K562 (cell line): ENCODE measurements at regions not wholly inside any gene's neighbourhood (a gene's known extent, or its start where the extent isn't known, plus 50 kb on each side); places are given as distances from the start of the nearest gene placed in this dataset.

Experiments used
- ATAC-seq: fragments of 200-7000 bp; cut with Tn5 transposase; 3 replicates; pipeline ENCODE4 v1.9.1; 2020; ENCODE audit warnings: moderate library complexity
- BruUV-seq: library from RNA; stranded (reverse); fragments of 400-500 nt; replicated peaks from 2 replicates; lab custom pipeline; 2021; lab: Mats Ljungman, UMichigan
- CTCF ChIA-PET: fragments of 300-600 bp; formaldehyde crosslinking; extraction: SDS; loops from one replicate; lab custom pipeline; 2021; ENCODE audit warnings: low intra/inter-chr PET ratio; lab: Yijun Ruan, JAX
- POLR2A ChIA-PET: fragments of 300-600, 350-650 bp; sonication (Branson Sonifier 250); formaldehyde crosslinking; extraction: SDS; loops from one replicate; lab custom pipeline; 2021; ENCODE audit warnings: antibody characterized with exemption, inconsistent platforms; lab: Yijun Ruan, JAX
- DNase-seq, 4 experiments: peaks; one replicate each; pipeline versions ENCODE4 v3.0.0 to v3.0.0-alpha.2; 2011 to 2018; ENCODE audit warnings: low spot score in 3 of 4, mixed read lengths in 3 of 4; ENCODE audit errors: extremely low read depth in 1 of 4
- FAIRE-seq: peaks from 2 replicates; lab custom pipeline; 2011; peaks lifted over from hg19 to GRCh38; lab: Jason Lieb, UNC
- H2AFZ ChIP-seq: 2 replicates; pipeline ENCODE4 v1.6.0; 2011; ENCODE audit warnings: low read depth, low read length, control low read depth, inconsistent platforms
- H3K27ac ChIP-seq: fragments of 200-600 bp; 3 replicates; pipeline ENCODE4 v1.8.0; 2011; ENCODE audit warnings: low read depth, mild to moderate bottlenecking, control low read depth, inconsistent platforms, low read length, moderate library complexity, mixed read lengths; ENCODE audit errors: extremely low read depth
- H3K27me3 ChIP-seq, 2 experiments: fragments of 300-600 bp in 1 of 2; 2 replicates in 1 of 2; 3 replicates in 1 of 2; pipeline versions ENCODE4 v1.6.0 to v1.8.0; 2011; ENCODE audit warnings: inconsistent platforms in 2 of 2, low read length in 2 of 2, mild to moderate bottlenecking in 1 of 2, mixed read lengths in 1 of 2, moderate library complexity in 1 of 2; ENCODE audit not compliant: control insufficient read depth in 2 of 2, insufficient read depth in 2 of 2
- H3K36me3 ChIP-seq: fragments of 300-600 bp; 3 replicates; pipeline ENCODE4 v1.8.0; 2011; ENCODE audit warnings: mild to moderate bottlenecking, low read length, inconsistent platforms; ENCODE audit not compliant: control insufficient read depth, insufficient read depth
- H3K4me1 ChIP-seq, 2 experiments: fragments of 200-600 bp in 1 of 2; replicated peaks in 1 of 2; 2 replicates in 1 of 2; 3 replicates in 1 of 2; pipeline versions ENCODE4 v1.5.1 to v1.8.0; 2011; ENCODE audit warnings: inconsistent platforms in 2 of 2, low read length in 2 of 2, mild to moderate bottlenecking in 1 of 2, mixed read lengths in 1 of 2, moderate library complexity in 1 of 2; ENCODE audit not compliant: control insufficient read depth in 2 of 2, insufficient read depth in 2 of 2
- H3K4me2 ChIP-seq: 2 replicates; pipeline ENCODE4 v1.6.1; 2011; ENCODE audit warnings: low read length, control low read depth, inconsistent platforms, mixed read lengths; ENCODE audit not compliant: insufficient read depth
- H3K4me3 ChIP-seq: fragments of 200-600 bp; sonication (generic), shearing (Covaris generic); 2 replicates; pipeline ENCODE4 v1.5.1; 2016; ENCODE audit warnings: control low read depth, inconsistent platforms
- H3K79me2 ChIP-seq: fragments of 200-600 bp; 3 replicates; pipeline ENCODE4 v1.8.0; 2011; ENCODE audit warnings: low read length, inconsistent platforms; ENCODE audit not compliant: control insufficient read depth, insufficient read depth
- H3K9ac ChIP-seq, 2 experiments: 2 replicates each; pipeline versions ENCODE4 v1.6.0 to v1.6.1; 2011; ENCODE audit warnings: low read depth in 2 of 2, low read length in 2 of 2, control low read depth in 1 of 2, inconsistent platforms in 1 of 2, mild to moderate bottlenecking in 1 of 2, mixed read lengths in 1 of 2; ENCODE audit not compliant: insufficient read depth in 1 of 2
- H3K9me1 ChIP-seq: one replicate; pipeline ENCODE4 v1.6.0; 2011; ENCODE audit warnings: inconsistent platforms, mild to moderate bottlenecking, low read length, moderate library complexity; ENCODE audit not compliant: control insufficient read depth, insufficient read depth
- H3K9me3 ChIP-seq: replicated peaks from 2 replicates; pipeline ENCODE4 v1.5.1; 2011; ENCODE audit warnings: low read depth, low read length, inconsistent platforms; ENCODE audit not compliant: control insufficient read depth, insufficient read depth
- H4K20me1 ChIP-seq: replicated peaks from 2 replicates; pipeline ENCODE4 v1.6.1; 2011; ENCODE audit warnings: low read length, inconsistent platforms, mixed read lengths; ENCODE audit not compliant: control insufficient read depth, insufficient read depth
- CREBBP ChIP-seq: IDR thresholded peaks from one replicate; pipeline ENCODE4 v1.6.1; 2012; ENCODE audit warnings: low read depth, mild to moderate bottlenecking, control low read depth, inconsistent platforms, low read length
- JUND ChIP-seq, 2 experiments: IDR thresholded peaks; 2 replicates in 1 of 2; 3 replicates in 1 of 2; pipeline ENCODE4 v1.6.1; 2011; ENCODE audit warnings: borderline replicate concordance in 2 of 2, low read depth in 2 of 2, low read length in 2 of 2, improper control_type of control experiment in 1 of 2, missing biosample characterization in 1 of 2, missing genetic modification characterization in 1 of 2, missing genetic modification reagents in 1 of 2
- PTBP1 ChIP-seq: fragments of 200-400 bp; formaldehyde crosslinking; IDR thresholded peaks from 2 replicates; pipeline ENCODE4 v1.6.1; 2017; ENCODE audit warnings: low read depth, low read length
- SLC30A9 ChIP-seq: fragments of 250-450 bp; sonication (Bioruptor Pico); IDR thresholded peaks from 2 replicates; pipeline ENCODE4 v1.8.0; 2022; ENCODE audit warnings: mild to moderate bottlenecking, moderate library complexity
- ZFP36 ChIP-seq: fragments of 150-350 bp; IDR thresholded peaks from 2 replicates; pipeline ENCODE4 v1.6.1; 2018; ENCODE audit warnings: low read length, low read depth; ENCODE audit not compliant: partially characterized antibody
- ZNF224 ChIP-seq: sonication (generic); formaldehyde crosslinking; IDR thresholded peaks from 2 replicates; pipeline ENCODE4 v1.8.0; 2022; ENCODE audit warnings: mild to moderate bottlenecking, missing genetic modification reagents
- ZNF23 ChIP-seq: fragments of 250-450 bp; sonication (Bioruptor Pico); IDR thresholded peaks from 2 replicates; pipeline ENCODE4 v1.4.0; 2020; ENCODE audit warnings: mild to moderate bottlenecking
- ZNF24 ChIP-seq: fragments of 450-650 bp; IDR thresholded peaks from 2 replicates; pipeline ENCODE4 v1.6.1; 2016
- ZNF696 ChIP-seq: fragments of 250-450 bp; sonication (Bioruptor Pico); conservative IDR thresholded peaks from 2 replicates; pipeline ENCODE4 v1.4.0; 2020; ENCODE audit warnings: mild to moderate bottlenecking, moderate library complexity
- ZNF699 ChIP-seq: fragments of 250-450 bp; sonication (Bioruptor Pico); IDR thresholded peaks from 2 replicates; pipeline ENCODE4 v1.8.0; 2021; ENCODE audit warnings: mild to moderate bottlenecking, moderate library complexity; ENCODE audit not compliant: insufficient replicate concordance
- ZNF77 ChIP-seq: fragments of 250-450 bp; sonication (Bioruptor Pico); IDR thresholded peaks from 2 replicates; pipeline ENCODE4 v1.5.0; 2020
- ZNF785 ChIP-seq: fragments of 250-450 bp; sonication (Bioruptor Pico); IDR thresholded peaks from 2 replicates; pipeline ENCODE4 v1.4.0; 2020; ENCODE audit warnings: mild to moderate bottlenecking
- WGBS: fragments of 100-300 bp; shearing (Covaris generic); methylation state at CpG from one replicate; pipeline ENCODE4 v1.1.6; 2016; ENCODE audit warnings: low coverage, mixed read lengths; ENCODE audit not compliant: insufficient coverage; ENCODE audit errors: missing lambda C conversion rate; 5-methylcytosine and 5-hydroxymethylcytosine counted together
- in situ Hi-C: fragments of 300-500 bp; cut with MboI; formaldehyde crosslinking; loops from 4 replicates; pipeline ENCODE4 v1.15.0; 2018; ENCODE audit warnings: inconsistent platforms, mixed read lengths
- intact Hi-C: fragments of 100-400 bp; cut with micrococcal nuclease; formaldehyde crosslinking; loops from 2 replicates; pipeline ENCODE4 v1.14.2; 2022
- TF ChIP-seq, protein P1 (sequence below): fragments of 250-450 bp; sonication (Bioruptor Pico); IDR thresholded peaks from 2 replicates; pipeline ENCODE4 v1.5.0; 2020; ENCODE audit warnings: mild to moderate bottlenecking, borderline replicate concordance
- TF ChIP-seq, protein P2 (sequence below): sonication (generic); formaldehyde crosslinking; IDR thresholded peaks from 2 replicates; pipeline ENCODE4 v1.8.0; 2022; ENCODE audit warnings: missing genetic modification reagents, mild to moderate bottlenecking, moderate library complexity, borderline replicate concordance
- TF ChIP-seq, protein P3 (sequence below): sonication (generic); formaldehyde crosslinking; IDR thresholded peaks from 2 replicates; pipeline ENCODE4 v1.8.0; 2023; ENCODE audit warnings: mild to moderate bottlenecking, missing genetic modification reagents
- TF ChIP-seq, protein P4 (sequence below): sonication (generic); formaldehyde crosslinking; IDR thresholded peaks from 2 replicates; pipeline ENCODE4 v1.9.0; 2022; ENCODE audit warnings: mild to moderate bottlenecking, missing genetic modification reagents

DNA sequence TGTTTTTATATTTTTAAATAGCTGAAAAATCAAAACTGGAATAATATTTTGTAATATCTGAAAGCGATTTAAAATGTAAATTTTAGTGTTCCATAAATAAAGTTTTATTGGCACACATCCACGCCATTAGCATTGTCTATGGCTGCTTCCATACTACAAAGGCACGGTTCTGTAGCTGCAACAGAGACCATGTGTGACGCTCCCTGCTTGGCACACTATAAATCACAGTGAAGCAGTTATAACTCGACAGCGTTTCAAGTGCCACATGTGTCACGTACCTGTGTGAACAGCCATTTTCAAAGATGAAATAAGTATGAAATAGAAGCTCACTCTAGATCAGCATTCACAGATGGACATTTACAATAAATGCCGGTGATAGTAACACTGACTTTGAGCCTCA is 810.1 kb upstream of the WWC1 start:
- H3K79me2 ChIP-seq = no peaks in the 10 kb centered on the region
- H3K9me1 ChIP-seq = no peaks in the 10 kb centered on the region
- no peaks in the 10 kb centered on the region for H3K4me1 ChIP-seq
- H3K9me3 ChIP-seq = no peaks in the 10 kb centered on the region
- in situ Hi-C loops = no loop called here
- H3K9ac ChIP-seq = no peak overlapping the region
- H3K4me3 ChIP-seq = no peak overlapping the region
- H2AFZ ChIP-seq = no peak overlapping the region
- no peaks in the 10 kb centered on the region for H4K20me1 ChIP-seq
- CTCF ChIA-PET = no interaction called here
- H3K36me3 ChIP-seq = no peaks in the 10 kb centered on the region
- 0% methylated on average over 8 of the region's 8 CpGs for WGBS
- FAIRE-seq (no peak), DNase-seq (no peak), ATAC-seq (no peak)
- H3K27ac ChIP-seq = no peak overlapping the region
- TF ChIP-seq, protein P1, sequence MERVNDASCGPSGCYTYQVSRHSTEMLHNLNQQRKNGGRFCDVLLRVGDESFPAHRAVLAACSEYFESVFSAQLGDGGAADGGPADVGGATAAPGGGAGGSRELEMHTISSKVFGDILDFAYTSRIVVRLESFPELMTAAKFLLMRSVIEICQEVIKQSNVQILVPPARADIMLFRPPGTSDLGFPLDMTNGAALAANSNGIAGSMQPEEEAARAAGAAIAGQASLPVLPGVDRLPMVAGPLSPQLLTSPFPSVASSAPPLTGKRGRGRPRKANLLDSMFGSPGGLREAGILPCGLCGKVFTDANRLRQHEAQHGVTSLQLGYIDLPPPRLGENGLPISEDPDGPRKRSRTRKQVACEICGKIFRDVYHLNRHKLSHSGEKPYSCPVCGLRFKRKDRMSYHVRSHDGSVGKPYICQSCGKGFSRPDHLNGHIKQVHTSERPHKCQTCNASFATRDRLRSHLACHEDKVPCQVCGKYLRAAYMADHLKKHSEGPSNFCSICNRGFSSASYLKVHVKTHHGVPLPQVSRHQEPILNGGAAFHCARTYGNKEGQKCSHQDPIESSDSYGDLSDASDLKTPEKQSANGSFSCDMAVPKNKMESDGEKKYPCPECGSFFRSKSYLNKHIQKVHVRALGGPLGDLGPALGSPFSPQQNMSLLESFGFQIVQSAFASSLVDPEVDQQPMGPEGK (CRISPR knock-in tag) = no peak
- TF ChIP-seq ZNF699 (no peak), ZNF24 (no peak), PTBP1 (no peak), ZNF224 (no peak), CREBBP (no peak), ZFP36 (no peak), SLC30A9 (no peak), ZNF785 (CRISPR knock-in tag) (no peak), JUND (IDR thresholded peaks at IDR 0.05; ENCODE audit: borderline replicate concordance, low read depth, low read length) (no peak), JUND (tag; IDR thresholded peaks at IDR 0.05; ENCODE audit: borderline replicate concordance, low read depth, low read length) (no peak), ZNF77 (CRISPR knock-in tag) (no peak), ZNF696 (no peak), ZNF23 (CRISPR knock-in tag) (no peak)
- TF ChIP-seq, protein P2, sequence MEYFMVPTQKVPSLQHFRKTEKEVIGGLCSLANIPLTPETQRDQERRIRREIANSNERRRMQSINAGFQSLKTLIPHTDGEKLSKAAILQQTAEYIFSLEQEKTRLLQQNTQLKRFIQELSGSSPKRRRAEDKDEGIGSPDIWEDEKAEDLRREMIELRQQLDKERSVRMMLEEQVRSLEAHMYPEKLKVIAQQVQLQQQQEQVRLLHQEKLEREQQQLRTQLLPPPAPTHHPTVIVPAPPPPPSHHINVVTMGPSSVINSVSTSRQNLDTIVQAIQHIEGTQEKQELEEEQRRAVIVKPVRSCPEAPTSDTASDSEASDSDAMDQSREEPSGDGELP (CRISPR knock-in tag) = no peak
- TF ChIP-seq, protein P3, sequence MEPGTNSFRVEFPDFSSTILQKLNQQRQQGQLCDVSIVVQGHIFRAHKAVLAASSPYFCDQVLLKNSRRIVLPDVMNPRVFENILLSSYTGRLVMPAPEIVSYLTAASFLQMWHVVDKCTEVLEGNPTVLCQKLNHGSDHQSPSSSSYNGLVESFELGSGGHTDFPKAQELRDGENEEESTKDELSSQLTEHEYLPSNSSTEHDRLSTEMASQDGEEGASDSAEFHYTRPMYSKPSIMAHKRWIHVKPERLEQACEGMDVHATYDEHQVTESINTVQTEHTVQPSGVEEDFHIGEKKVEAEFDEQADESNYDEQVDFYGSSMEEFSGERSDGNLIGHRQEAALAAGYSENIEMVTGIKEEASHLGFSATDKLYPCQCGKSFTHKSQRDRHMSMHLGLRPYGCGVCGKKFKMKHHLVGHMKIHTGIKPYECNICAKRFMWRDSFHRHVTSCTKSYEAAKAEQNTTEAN (CRISPR knock-in tag) = no peak
- TF ChIP-seq, protein P4, sequence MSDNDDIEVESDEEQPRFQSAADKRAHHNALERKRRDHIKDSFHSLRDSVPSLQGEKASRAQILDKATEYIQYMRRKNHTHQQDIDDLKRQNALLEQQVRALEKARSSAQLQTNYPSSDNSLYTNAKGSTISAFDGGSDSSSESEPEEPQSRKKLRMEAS = no peak
- intact Hi-C loops = no loop called here
- POLR2A ChIA-PET = no interaction called here
- no peak overlapping the region for H3K4me2 ChIP-seq
- H3K27me3 ChIP-seq = no peaks in the 10 kb centered on the region
- BruUV-seq = no TSS peak
